ENCODE measurements at regions not wholly inside any gene's neighbourhood (a gene's known extent, or its start where the extent isn't known, plus 50 kb on each side); places are given as distances from the start of the nearest gene placed in this dataset.

GRCh38 chr6:94845742-94846141 is 731.6 kb upstream of the MANEA start:
- no peaks in the 10 kb centered on the region for H3K27me3 ChIP-seq (ENCODE audit: insufficient read depth, low read depth, low read length)
- H2AFZ ChIP-seq (ENCODE audit: low read depth, low read length): no peak overlapping the region
- no peaks in the 10 kb centered on the region for H3K9me3 ChIP-seq (ENCODE audit: low read length)
- H3K79me2 ChIP-seq (replicated peaks; ENCODE audit: insufficient read depth, low read length): no peaks in the 10 kb centered on the region
- H3K9me2 ChIP-seq (ENCODE audit: insufficient read depth, low read length): no peaks in the 10 kb centered on the region
- no peak for TF ChIP-seq EZH2 (IDR thresholded peaks at IDR 0.05; ENCODE audit: borderline replicate concordance, insufficient read depth, low read length, poor library complexity, severe bottlenecking)
- no peak for TF ChIP-seq MXI1 (conservative IDR thresholded peaks at IDR 0.05; ENCODE audit: poor library complexity, severe bottlenecking)
- no peak for TF ChIP-seq POLR2AphosphoS5 (IDR thresholded peaks at IDR 0.05)
- TF ChIP-seq SMC3 (conservative IDR thresholded peaks at IDR 0.05; ENCODE audit: poor library complexity): no peak
- no peak for TF ChIP-seq TAF1 (IDR thresholded peaks at IDR 0.05; ENCODE audit: low read depth)
- no peak for TF ChIP-seq RAD21 (conservative IDR thresholded peaks at IDR 0.05)
- no peak for TF ChIP-seq CTCF (IDR thresholded peaks at IDR 0.05; ENCODE audit: poor library complexity, severe bottlenecking)
- no peak for TF ChIP-seq REST (IDR thresholded peaks at IDR 0.05; ENCODE audit: borderline replicate concordance)
- TF ChIP-seq EP300 (conservative IDR thresholded peaks at IDR 0.05; ENCODE audit: poor library complexity, severe bottlenecking): no peak
- no peak overlapping the region for H3K4me3 ChIP-seq (ENCODE audit: low read length)
- H3F3A ChIP-seq (ENCODE audit: insufficient read depth, low read length, poor library complexity, severe bottlenecking): no peaks in the 10 kb centered on the region
- H3K4me2 ChIP-seq (ENCODE audit: low read length): no peak overlapping the region
- H3K9ac ChIP-seq (ENCODE audit: low read length): no peak overlapping the region
- H3K36me3 ChIP-seq (ENCODE audit: insufficient read depth, low read length): no peaks in the 10 kb centered on the region
- H4K20me1 ChIP-seq (ENCODE audit: insufficient read depth): no peaks in the 10 kb centered on the region
- H3K27ac ChIP-seq (ENCODE audit: low read length): no peak overlapping the region

- no peaks in the 10 kb centered on the region for H3K9me3 ChIP-seq (ENCODE audit: low read length)
- no peaks in the 10 kb centered on the region for H4K20me1 ChIP-seq (ENCODE audit: insufficient read depth)
- H3K9ac ChIP-seq (ENCODE audit: low read length): no peak overlapping the region
- H3K9me2 ChIP-seq (ENCODE audit: insufficient read depth, low read length): no peaks in the 10 kb centered on the region
- no peak for TF ChIP-seq EP300 (conservative IDR thresholded peaks at IDR 0.05; ENCODE audit: poor library complexity, severe bottlenecking)
- no peak for TF ChIP-seq EZH2 (IDR thresholded peaks at IDR 0.05; ENCODE audit: borderline replicate concordance, insufficient read depth, low read length, poor library complexity, severe bottlenecking)
- no peak overlapping the region for H3K4me3 ChIP-seq (ENCODE audit: low read length)
- no peaks in the 10 kb centered on the region for H3K36me3 ChIP-seq (ENCODE audit: insufficient read depth, low read length)
- no peaks in the 10 kb centered on the region for H3K27me3 ChIP-seq (ENCODE audit: insufficient read depth, low read depth, low read length)
- no peak overlapping the region for H3K27ac ChIP-seq (ENCODE audit: low read length)
- no peaks in the 10 kb centered on the region for H3F3A ChIP-seq (ENCODE audit: insufficient read depth, low read length, poor library complexity, severe bottlenecking)
- H3K4me2 ChIP-seq (ENCODE audit: low read length): no peak overlapping the region
- no peaks in the 10 kb centered on the region for H3K79me2 ChIP-seq (replicated peaks; ENCODE audit: insufficient read depth, low read length)
- H2AFZ ChIP-seq (ENCODE audit: low read depth, low read length): no peak overlapping the region
These were observed 742.1 kb upstream of the MANEA start for GRCh38 chr6:94835264-94835663.

- H2AFZ ChIP-seq (ENCODE audit: low read depth, low read length): no peak overlapping the region
These were observed 763.5 kb upstream of the MANEA start for GRCh38 chr6:94813806-94814205.

More at GRCh38 chr6:94813806-94814205, 763.5 kb upstream of the MANEA start:
- Histone ChIP-seq H3K27me3 (ENCODE audit: insufficient read depth, low read depth, low read length) (no peaks in the 10 kb centered on the region), H3K4me3 (ENCODE audit: low read length) (no peak overlapping the region), H3K27ac (ENCODE audit: low read length) (no peak overlapping the region), H3K9ac (ENCODE audit: low read length) (no peak overlapping the region), H3K9me2 (ENCODE audit: insufficient read depth, low read length) (no peaks in the 10 kb centered on the region), H3F3A (ENCODE audit: insufficient read depth, low read length, poor library complexity, severe bottlenecking) (no peaks in the 10 kb centered on the region), H3K36me3 (ENCODE audit: insufficient read depth, low read length) (no peaks in the 10 kb centered on the region), H3K79me2 (replicated peaks; ENCODE audit: insufficient read depth, low read length) (no peaks in the 10 kb centered on the region), H4K20me1 (ENCODE audit: insufficient read depth) (no peaks in the 10 kb centered on the region), H3K4me2 (ENCODE audit: low read length) (no peak overlapping the region), H3K9me3 (ENCODE audit: low read length) (no peaks in the 10 kb centered on the region)
- TF ChIP-seq SMC3 (conservative IDR thresholded peaks at IDR 0.05; ENCODE audit: poor library complexity) (no peak), REST (IDR thresholded peaks at IDR 0.05; ENCODE audit: borderline replicate concordance) (no peak), TAF1 (IDR thresholded peaks at IDR 0.05; ENCODE audit: low read depth) (no peak), MXI1 (conservative IDR thresholded peaks at IDR 0.05; ENCODE audit: poor library complexity, severe bottlenecking) (no peak), EZH2 (IDR thresholded peaks at IDR 0.05; ENCODE audit: borderline replicate concordance, insufficient read depth, low read length, poor library complexity, severe bottlenecking) (no peak), CTCF (IDR thresholded peaks at IDR 0.05; ENCODE audit: poor library complexity, severe bottlenecking) (no peak), RAD21 (conservative IDR thresholded peaks at IDR 0.05) (no peak), POLR2AphosphoS5 (IDR thresholded peaks at IDR 0.05) (no peak), EP300 (conservative IDR thresholded peaks at IDR 0.05; ENCODE audit: poor library complexity, severe bottlenecking) (no peak)

Measured in neural cell (in vitro differentiated cells).